ENCODE measurements at regions not wholly inside any gene's neighbourhood (a gene's known extent, or its start where the extent isn't known, plus 50 kb on each side); places are given as distances from the start of the nearest gene placed in this dataset.

GRCh38 chr9:82108474-82108873, 119.9 kb downstream of the SPATA31D1 start:
- TF ChIP-seq CTCF (conservative IDR thresholded peaks at IDR 0.05; ENCODE audit: low read depth, low read length) (no peak), EZH2phosphoT487 (IDR thresholded peaks at IDR 0.05; ENCODE audit: borderline replicate concordance, low read length) (no peak), EZH2 (IDR thresholded peaks at IDR 0.05; ENCODE audit: low read length, unreplicated experiment) (no peak)

Measured in PC-3 (cell line).